NOMO-1 treated with DMSO at 0.1 percent for 48 hours (cell line): ENCODE measurements at regions not wholly inside any gene's neighbourhood (a gene's known extent, or its start where the extent isn't known, plus 50 kb on each side); places are given as distances from the start of the nearest gene placed in this dataset.

Source experiments
- DNase-seq: peaks from one replicate; lab custom pipeline; 2025; ENCODE audit not compliant: unreplicated experiment; lab: John Stamatoyannopoulos, UW

- DNase-seq: no peak
Observed at GRCh38 chr14:29265852-29266251, 499.3 kb downstream of the FOXG1 start.

- DNase-seq: no peak
Observed at GRCh38 chr14:29271669-29272068, 505.1 kb downstream of the FOXG1 start.

GRCh38 chr14:29273513-29273912, 506.9 kb downstream of the FOXG1 start:
- no peak for DNase-seq

GRCh38 chr14:29274890-29275596, 508.5 kb downstream of the FOXG1 start:
- DNase-seq: no peak

GRCh38 chr14:29278301-29279263, 512.0 kb downstream of the FOXG1 start:
- DNase-seq: no peak

- no peak for DNase-seq
Observed at GRCh38 chr14:29282169-29282568, 515.6 kb downstream of the FOXG1 start.

- no peak for DNase-seq
Observed at GRCh38 chr14:29290441-29290840, 523.9 kb downstream of the FOXG1 start.

- DNase-seq: no peak
Observed at GRCh38 chr14:29299372-29299771, 532.8 kb downstream of the FOXG1 start.

- DNase-seq: no peak
Observed at GRCh38 chr14:29301571-29301970, 535.0 kb downstream of the FOXG1 start.

- no peak for DNase-seq
Observed at GRCh38 chr14:29310210-29310609, 543.6 kb downstream of the FOXG1 start.

- no peak for DNase-seq
Observed at GRCh38 chr14:29310757-29311156, 544.2 kb downstream of the FOXG1 start.

- no peak for DNase-seq
Observed at GRCh38 chr14:29311983-29312382, 545.4 kb downstream of the FOXG1 start.

- no peak for DNase-seq
Observed at GRCh38 chr14:29316936-29317335, 550.3 kb downstream of the FOXG1 start.

- no peak for DNase-seq
Observed at GRCh38 chr14:29317423-29317822, 550.8 kb downstream of the FOXG1 start.

- no peak for DNase-seq
Observed at GRCh38 chr14:29320286-29320685, 553.7 kb downstream of the FOXG1 start.

- no peak for DNase-seq
Observed at GRCh38 chr14:29321646-29322045, 555.1 kb downstream of the FOXG1 start.

- DNase-seq: no peak
Observed at GRCh38 chr14:29339494-29340172, 573.0 kb downstream of the FOXG1 start.

- DNase-seq: no peak
Observed at GRCh38 chr14:29348504-29348903, 579.1 kb downstream of the PRKD1 start.

GRCh38 chr14:29350496-29350895, 577.2 kb downstream of the PRKD1 start:
- DNase-seq: no peak

GRCh38 chr14:29351996-29352705, 575.5 kb downstream of the PRKD1 start:
- DNase-seq: no peak

GRCh38 chr14:29352706-29353080, 575.0 kb downstream of the PRKD1 start:
- DNase-seq: no peak
